Cardiac septum (tissue), 1 donor: ENCODE measurements at regions not wholly inside any gene's neighbourhood (a gene's known extent, or its start where the extent isn't known, plus 50 kb on each side); places are given as distances from the start of the nearest gene placed in this dataset.

Experiments
- DNase-seq: peaks from one replicate; pipeline ENCODE4 v3.0.0-alpha.2; 2020; ENCODE audit warnings: low spot score
- intact Hi-C: fragments of 100-400 bp; cut with DNase I; formaldehyde crosslinking; loops from one replicate; pipeline ENCODE4 v1.14.0; 2022
- donor health status: DM: no; HTN: no; CAD: no.

GRCh38 chr7:46741938-46742540, 821.0 kb upstream of the IGFBP3 start:
- intact Hi-C loops: no loop called here
- DNase-seq: no peak

GRCh38 chr7:46741181-46741580, 820.1 kb upstream of the IGFBP3 start:
- intact Hi-C loops: no loop called here
- no peak for DNase-seq

GRCh38 chr7:46739518-46740234, 818.6 kb upstream of the IGFBP3 start:
- intact Hi-C loops: no loop called here
- no peak for DNase-seq

GRCh38 chr7:46738796-46739195, 817.7 kb upstream of the IGFBP3 start:
- intact Hi-C loops: no loop called here

GRCh38 chr7:46738165-46738564, 817.1 kb upstream of the IGFBP3 start:
- intact Hi-C loops: no loop called here
- no peak for DNase-seq

More at GRCh38 chr7:46738796-46739195, 817.7 kb upstream of the IGFBP3 start:
- DNase-seq: no peak

GRCh38 chr7:46725838-46726237, 804.8 kb upstream of the IGFBP3 start:
- intact Hi-C loops: no loop called here

GRCh38 chr7:46725136-46725535, 804.1 kb upstream of the IGFBP3 start:
- DNase-seq: no peak
- intact Hi-C loops: no loop called here

More at GRCh38 chr7:46725838-46726237, 804.8 kb upstream of the IGFBP3 start:
- DNase-seq: no peak

GRCh38 chr7:46723742-46724141, 802.7 kb upstream of the IGFBP3 start:
- intact Hi-C loops: no loop called here
- DNase-seq: no peak

- no peak for DNase-seq
- intact Hi-C loops: no loop called here
Observed at GRCh38 chr7:46723003-46723402, 801.9 kb upstream of the IGFBP3 start.

GRCh38 chr7:46720761-46721160, 799.7 kb upstream of the IGFBP3 start:
- intact Hi-C loops: no loop called here
- DNase-seq: no peak

- DNase-seq: no peak
- intact Hi-C loops: no loop called here
Observed at GRCh38 chr7:46719616-46720015, 798.5 kb upstream of the IGFBP3 start.

- DNase-seq: no peak
- intact Hi-C loops: no loop called here
Observed at GRCh38 chr7:46716926-46717325, 795.9 kb upstream of the IGFBP3 start.

GRCh38 chr7:46715579-46715978, 794.5 kb upstream of the IGFBP3 start:
- intact Hi-C loops: no loop called here
- DNase-seq: no peak

GRCh38 chr7:46714904-46715303, 793.8 kb upstream of the IGFBP3 start:
- no peak for DNase-seq
- intact Hi-C loops: no loop called here

- DNase-seq: no peak
- intact Hi-C loops: no loop called here
Observed at GRCh38 chr7:46713868-46714596, 793.0 kb upstream of the IGFBP3 start.

- no peak for DNase-seq
- intact Hi-C loops: no loop called here
Observed at GRCh38 chr7:46710927-46711326, 789.9 kb upstream of the IGFBP3 start.

GRCh38 chr7:46707973-46708372, 786.9 kb upstream of the IGFBP3 start:
- intact Hi-C loops: no loop called here
- no peak for DNase-seq

GRCh38 chr7:46705386-46706255, 784.5 kb upstream of the IGFBP3 start:
- intact Hi-C loops: no loop called here
- no peak for DNase-seq

- DNase-seq: no peak
- intact Hi-C loops: no loop called here
Observed at GRCh38 chr7:46696741-46697140, 775.7 kb upstream of the IGFBP3 start.
